Endothelial cell of umbilical vein (primary cell): ENCODE measurements at regions not wholly inside any gene's neighbourhood (a gene's known extent, or its start where the extent isn't known, plus 50 kb on each side); places are given as distances from the start of the nearest gene placed in this dataset.

Source experiments
- BruUV-seq: library from RNA; stranded (reverse); fragments of 400-500 nt; replicated peaks from 2 replicates; lab custom pipeline; 2021; lab: Mats Ljungman, UMichigan
- CTCF ChIA-PET: fragments of 300-600, 350-600 bp; sonication (Branson Sonifier 250); formaldehyde crosslinking; loops from one replicate; lab custom pipeline; 2021; ENCODE audit warnings: antibody characterized with exemption, inconsistent platforms; lab: Charles Lee
- POLR2A ChIA-PET: fragments of 300-600, 350-600 bp; sonication (Branson Sonifier 250); formaldehyde crosslinking; loops from one replicate; lab custom pipeline; 2021; ENCODE audit warnings: antibody characterized with exemption, inconsistent platforms; lab: Charles Lee
- DNase-seq: peaks from one replicate; pipeline ENCODE4 v3.0.0-alpha.2; 2011; ENCODE audit warnings: low read depth, low spot score
- FAIRE-seq: peaks from 2 replicates; lab custom pipeline; 2011; peaks lifted over from hg19 to GRCh38; lab: Jason Lieb, UNC
- H2AFZ ChIP-seq: 2 replicates; pipeline ENCODE4 v1.6.0; 2012; ENCODE audit warnings: low read depth, low read length, control low read depth, inconsistent platforms
- H3K27ac ChIP-seq: 2 replicates; pipeline ENCODE4 v1.5.1; 2011; ENCODE audit warnings: low read depth, mild to moderate bottlenecking, control low read depth, low read length, moderate library complexity; ENCODE audit not compliant: insufficient read depth
- H3K27me3 ChIP-seq, 2 experiments: 2 replicates each; pipeline versions ENCODE4 v1.6.0 to v1.6.1; 2011; ENCODE audit warnings: low read length in 2 of 2, mixed read lengths in 1 of 2; ENCODE audit not compliant: control insufficient read depth in 2 of 2, insufficient read depth in 2 of 2
- H3K36me3 ChIP-seq, 2 experiments: 2 replicates in 1 of 2; 3 replicates in 1 of 2; pipeline ENCODE4 v1.5.1; 2011; ENCODE audit warnings: low read length in 2 of 2, mild to moderate bottlenecking in 1 of 2, moderate library complexity in 1 of 2; ENCODE audit not compliant: control insufficient read depth in 2 of 2, insufficient read depth in 2 of 2; ENCODE audit errors: extremely low read depth in 1 of 2
- H3K4me1 ChIP-seq: 3 replicates; pipeline ENCODE4 v1.5.1; 2011; ENCODE audit warnings: mild to moderate bottlenecking, low read length; ENCODE audit not compliant: control insufficient read depth, insufficient read depth; ENCODE audit errors: extremely low read depth
- H3K4me2 ChIP-seq: 2 replicates; pipeline ENCODE4 v1.6.1; 2011; ENCODE audit warnings: low read length, control low read depth, mixed read lengths; ENCODE audit not compliant: insufficient read depth
- H3K4me3 ChIP-seq, 3 experiments: fragments of 200-600 bp in 1 of 3; sonication (generic), shearing (Covaris generic) in 1 of 3; replicated peaks in 1 of 3; 2 replicates each; pipeline ENCODE4 v1.5.1; 2011 to 2016; ENCODE audit warnings: control low read depth in 3 of 3, low read length in 3 of 3, mild to moderate bottlenecking in 2 of 3, inconsistent platforms in 1 of 3, low read depth in 1 of 3, moderate library complexity in 1 of 3; ENCODE audit not compliant: insufficient read depth in 1 of 3
- H3K79me2 ChIP-seq: 2 replicates; pipeline ENCODE4 v1.6.0; 2012; ENCODE audit warnings: low read length, inconsistent platforms; ENCODE audit not compliant: control insufficient read depth, insufficient read depth
- H3K9ac ChIP-seq: replicated peaks from 2 replicates; pipeline ENCODE3; 2011; ENCODE audit warnings: low read length, control low read depth; ENCODE audit not compliant: insufficient read depth; ENCODE audit errors: extremely low read depth
- H3K9me1 ChIP-seq: replicated peaks from 3 replicates; pipeline ENCODE4 v1.6.0; 2011; ENCODE audit warnings: mild to moderate bottlenecking, low read length; ENCODE audit not compliant: control insufficient read depth, insufficient read depth; ENCODE audit errors: extremely low read depth
- H3K9me3 ChIP-seq: replicated peaks from 2 replicates; pipeline ENCODE4 v1.5.1; 2012; ENCODE audit warnings: low read length, inconsistent platforms; ENCODE audit not compliant: control insufficient read depth, insufficient read depth
- H4K20me1 ChIP-seq: replicated peaks from 2 replicates; pipeline ENCODE3; 2011; ENCODE audit warnings: mild to moderate bottlenecking, low read length; ENCODE audit not compliant: control insufficient read depth, insufficient read depth; ENCODE audit errors: extremely low read depth
- EZH2 ChIP-seq: IDR thresholded peaks from 2 replicates; pipeline ENCODE4 v1.6.1; 2012; ENCODE audit warnings: borderline replicate concordance, low read depth, mild to moderate bottlenecking, moderate library complexity, low read length, inconsistent platforms; ENCODE audit not compliant: severe bottlenecking
- FOS ChIP-seq: IDR thresholded peaks from 2 replicates; pipeline ENCODE4 v1.6.1; 2011; ENCODE audit warnings: mild to moderate bottlenecking, low read length, moderate library complexity, borderline replicate concordance; ENCODE audit not compliant: insufficient read depth
- GATA2 ChIP-seq: IDR thresholded peaks from 2 replicates; pipeline ENCODE4 v1.7.0; 2011; ENCODE audit warnings: low read depth, mild to moderate bottlenecking, moderate library complexity, mixed read lengths, low read length; ENCODE audit not compliant: insufficient read length, insufficient read depth
- JUN ChIP-seq: IDR thresholded peaks from 2 replicates; pipeline ENCODE4 v1.6.1; 2011; ENCODE audit warnings: borderline replicate concordance, low read depth; ENCODE audit not compliant: insufficient read length, insufficient read depth
- MYC ChIP-seq: IDR thresholded peaks from one replicate; pipeline ENCODE4 v1.6.1; 2011; ENCODE audit warnings: mild to moderate bottlenecking, low read depth, low read length
- POLR2A ChIP-seq: IDR thresholded peaks from 2 replicates; pipeline ENCODE4 v1.6.1; 2012; ENCODE audit warnings: low read depth, mild to moderate bottlenecking, control low read depth, low read length
- POLR2AphosphoS5 ChIP-seq: IDR thresholded peaks from 2 replicates; pipeline ENCODE4 v1.6.1; 2012; ENCODE audit warnings: low read depth, mild to moderate bottlenecking, control low read depth, low read length, moderate library complexity; ENCODE audit not compliant: insufficient read depth
- dilution Hi-C: fragments of 300-500 bp; cut with MboI; formaldehyde crosslinking; loops from one replicate; pipeline ENCODE4 v1.15.0; 2019; ENCODE audit warnings: low sequenced_read_pairs; ENCODE audit not compliant: extremely low pct_ligation_motif_present
- intact Hi-C: fragments of 100-400 bp; cut with micrococcal nuclease; formaldehyde crosslinking; loops from one replicate; pipeline ENCODE4 v1.10.0; 2022
- TF ChIP-seq, protein P1 (sequence below), 2 donors: IDR thresholded peaks; 1 replicate in 1 of 2; 2 replicates in 1 of 2; pipeline ENCODE4 v1.5.1; 2011; ENCODE audit warnings: low read length in 2 of 2, mild to moderate bottlenecking in 2 of 2, moderate library complexity in 2 of 2, control low read depth in 1 of 2, inconsistent platforms in 1 of 2, low read depth in 1 of 2; ENCODE audit not compliant: insufficient read depth in 1 of 2; ENCODE audit errors: extremely low read depth in 1 of 2
- TF ChIP-seq, protein P2 (sequence below): IDR thresholded peaks from 2 replicates; pipeline ENCODE4 v1.6.1; 2011; ENCODE audit not compliant: insufficient read depth, insufficient read length

DNA sequence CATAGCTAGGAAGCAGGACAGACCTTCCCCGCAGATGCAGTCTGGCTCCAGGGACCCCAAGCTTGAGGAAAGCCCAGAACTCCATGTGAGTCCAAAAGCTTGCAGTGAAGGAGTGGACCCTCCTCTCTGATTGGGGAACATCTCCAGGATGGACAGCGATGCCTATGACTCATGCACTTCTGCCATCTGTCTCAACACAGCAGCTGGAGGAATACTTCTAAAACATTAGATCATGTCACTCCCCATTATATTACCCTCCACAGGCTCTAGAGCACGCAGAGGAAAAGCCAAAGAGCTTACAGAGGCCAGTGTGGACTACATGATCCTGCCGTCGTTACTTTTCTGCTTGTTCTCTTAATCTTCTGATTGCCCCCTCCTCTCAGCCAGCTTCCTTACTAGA, 605.7 kb downstream of the INSC start:
- no TSS peak for BruUV-seq

DNA sequence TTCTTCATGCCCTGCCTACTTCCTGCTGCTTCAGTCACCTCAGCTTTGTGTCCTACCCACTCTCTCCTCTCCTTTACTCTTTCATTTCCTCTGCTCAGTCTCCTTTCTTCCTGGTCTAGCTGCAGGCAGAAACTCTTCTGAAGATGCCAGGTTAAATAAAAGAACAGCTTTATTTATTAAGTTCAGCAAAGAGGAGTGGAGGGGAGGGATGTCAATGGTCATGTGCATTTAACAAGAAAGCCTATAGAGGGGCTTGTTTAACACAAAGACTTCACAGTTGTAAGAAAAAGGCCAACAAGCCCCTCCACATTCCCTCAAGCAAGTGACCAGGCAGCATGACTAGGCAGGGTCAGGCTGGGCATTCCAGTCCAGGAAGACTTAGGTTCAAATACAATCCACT, 609.2 kb downstream of the INSC start:
- Histone ChIP-seq H3K4me2 (no peak overlapping the region), H3K4me1 (no peaks in the 10 kb centered on the region), H3K9me1 (no peaks in the 10 kb centered on the region), H3K27ac (no peak overlapping the region), H3K9ac (no peak overlapping the region), H3K27me3 (no peaks in the 10 kb centered on the region), H3K9me3 (no peaks in the 10 kb centered on the region), H3K4me3 (no peak overlapping the region), H2AFZ (no peak overlapping the region), H4K20me1 (no peaks in the 10 kb centered on the region), H3K36me3 (no peaks in the 10 kb centered on the region), H3K79me2 (no peaks in the 10 kb centered on the region)
- DNase-seq (no peak), FAIRE-seq (no peak)
- no TSS peak for BruUV-seq
- ChIA-PET CTCF (no interaction called here), POLR2A (no interaction called here)
- intact Hi-C loops (no loop called here), dilution Hi-C loops (no loop called here)
- TF ChIP-seq GATA2 (no peak), EZH2 (no peak), FOS (no peak), POLR2AphosphoS5 (no peak), POLR2A (no peak), MYC (no peak), JUN (no peak)
- TF ChIP-seq, protein P1, sequence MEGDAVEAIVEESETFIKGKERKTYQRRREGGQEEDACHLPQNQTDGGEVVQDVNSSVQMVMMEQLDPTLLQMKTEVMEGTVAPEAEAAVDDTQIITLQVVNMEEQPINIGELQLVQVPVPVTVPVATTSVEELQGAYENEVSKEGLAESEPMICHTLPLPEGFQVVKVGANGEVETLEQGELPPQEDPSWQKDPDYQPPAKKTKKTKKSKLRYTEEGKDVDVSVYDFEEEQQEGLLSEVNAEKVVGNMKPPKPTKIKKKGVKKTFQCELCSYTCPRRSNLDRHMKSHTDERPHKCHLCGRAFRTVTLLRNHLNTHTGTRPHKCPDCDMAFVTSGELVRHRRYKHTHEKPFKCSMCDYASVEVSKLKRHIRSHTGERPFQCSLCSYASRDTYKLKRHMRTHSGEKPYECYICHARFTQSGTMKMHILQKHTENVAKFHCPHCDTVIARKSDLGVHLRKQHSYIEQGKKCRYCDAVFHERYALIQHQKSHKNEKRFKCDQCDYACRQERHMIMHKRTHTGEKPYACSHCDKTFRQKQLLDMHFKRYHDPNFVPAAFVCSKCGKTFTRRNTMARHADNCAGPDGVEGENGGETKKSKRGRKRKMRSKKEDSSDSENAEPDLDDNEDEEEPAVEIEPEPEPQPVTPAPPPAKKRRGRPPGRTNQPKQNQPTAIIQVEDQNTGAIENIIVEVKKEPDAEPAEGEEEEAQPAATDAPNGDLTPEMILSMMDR (IDR thresholded peaks at IDR 0.05; ENCODE audit: extremely low read depth in 1 of 2, insufficient read depth in 1 of 2, low read depth in 1 of 2, low read length in 2 of 2): no peak
- TF ChIP-seq, protein P2, sequence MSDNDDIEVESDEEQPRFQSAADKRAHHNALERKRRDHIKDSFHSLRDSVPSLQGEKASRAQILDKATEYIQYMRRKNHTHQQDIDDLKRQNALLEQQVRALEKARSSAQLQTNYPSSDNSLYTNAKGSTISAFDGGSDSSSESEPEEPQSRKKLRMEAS: no peak

More for the DNA sequence above, 605.7 kb downstream of the INSC start:
- POLR2A ChIA-PET: no interaction called here
- Histone ChIP-seq H4K20me1 (no peaks in the 10 kb centered on the region), H3K4me3 (no peak overlapping the region), H2AFZ (no peak overlapping the region), H3K4me2 (no peak overlapping the region), H3K79me2 (no peaks in the 10 kb centered on the region), H3K27ac (no peak overlapping the region), H3K36me3 (no peaks in the 10 kb centered on the region), H3K9me1 (no peaks in the 10 kb centered on the region), H3K9ac (no peak overlapping the region), H3K4me1 (no peaks in the 10 kb centered on the region), H3K9me3 (no peaks in the 10 kb centered on the region), H3K27me3 (no peaks in the 10 kb centered on the region)
- dilution Hi-C loops (no loop called here), intact Hi-C loops (no loop called here)
- TF ChIP-seq MYC: no peak
- TF ChIP-seq GATA2: no peak
- TF ChIP-seq, protein P2: no peak
- TF ChIP-seq POLR2AphosphoS5: no peak
- no peak for TF ChIP-seq POLR2A
- no peak for TF ChIP-seq FOS
- TF ChIP-seq, protein P1 (IDR thresholded peaks at IDR 0.05; ENCODE audit: extremely low read depth in 1 of 2, insufficient read depth in 1 of 2, low read depth in 1 of 2, low read length in 2 of 2): no peak
- FAIRE-seq (no peak), DNase-seq (no peak)
- CTCF ChIA-PET: no interaction called here
